HG02981 (cell line): ENCODE measurements at regions not wholly inside any gene's neighbourhood (a gene's known extent, or its start where the extent isn't known, plus 50 kb on each side); places are given as distances from the start of the nearest gene placed in this dataset.
"Not testable (repeated sequence)": the region's sequence is repeated elsewhere in the genome, so short reads cannot be mapped to it uniquely, and the experiment has no call there.

Experiments
- ATAC-seq: cut with Tn5 transposase; IDR thresholded peaks from one replicate; pipeline ENCODE4 v1.9.1; 2021; ENCODE audit warnings: mild to moderate bottlenecking, moderate library complexity; ENCODE audit not compliant: unreplicated experiment

DNA sequence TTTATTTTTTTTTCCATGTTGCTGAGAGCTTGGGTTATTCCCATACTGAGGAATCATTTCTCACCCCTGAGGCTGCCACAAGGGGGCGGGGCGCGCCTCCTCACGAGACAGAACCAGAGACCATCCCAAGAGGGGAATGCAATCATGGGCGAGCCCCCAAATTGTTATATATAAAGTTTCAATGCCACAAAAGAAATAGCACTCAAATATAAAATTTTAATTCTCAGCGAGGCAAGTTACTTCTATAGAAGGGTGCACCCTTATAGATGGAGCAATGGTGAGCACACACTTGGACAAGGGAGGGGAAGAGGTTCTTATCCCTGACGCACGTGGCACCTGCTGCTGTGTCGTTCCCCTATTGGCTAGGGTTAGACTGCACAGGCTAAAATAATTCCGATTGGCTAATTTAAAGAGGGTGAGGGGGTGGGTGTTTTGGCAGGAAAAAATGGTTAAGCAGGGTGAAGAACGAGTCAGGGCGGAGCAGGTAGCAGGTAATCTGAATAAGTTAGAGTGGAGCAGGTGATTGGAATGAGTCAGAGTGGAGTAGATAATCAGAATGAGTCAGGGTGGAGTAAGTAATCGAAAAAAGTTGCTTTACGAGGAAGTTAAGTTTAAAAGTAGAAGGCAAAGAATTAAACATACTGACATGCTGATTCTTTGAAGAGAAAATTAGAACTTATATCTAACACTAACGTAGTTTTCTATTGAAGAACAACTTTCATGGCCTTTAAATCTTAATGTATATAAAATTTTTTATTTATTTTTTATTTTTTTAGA, 177.5 kb downstream of the MTCL1 start:
- no peak for ATAC-seq

DNA sequence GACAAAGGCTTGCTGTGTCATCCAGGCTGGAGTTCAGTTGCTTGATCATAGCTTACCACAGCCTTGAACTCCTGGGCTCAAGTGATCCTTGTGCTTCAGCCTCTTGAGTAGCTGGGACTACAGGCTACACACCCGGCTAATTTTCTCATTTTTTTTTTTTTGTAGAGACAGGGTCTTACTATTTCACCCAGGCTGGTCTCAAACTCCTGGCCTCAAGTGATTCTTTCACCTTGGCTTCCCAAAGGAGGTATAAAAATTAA, 178.0 kb downstream of the MTCL1 start:
- no peak for ATAC-seq

DNA sequence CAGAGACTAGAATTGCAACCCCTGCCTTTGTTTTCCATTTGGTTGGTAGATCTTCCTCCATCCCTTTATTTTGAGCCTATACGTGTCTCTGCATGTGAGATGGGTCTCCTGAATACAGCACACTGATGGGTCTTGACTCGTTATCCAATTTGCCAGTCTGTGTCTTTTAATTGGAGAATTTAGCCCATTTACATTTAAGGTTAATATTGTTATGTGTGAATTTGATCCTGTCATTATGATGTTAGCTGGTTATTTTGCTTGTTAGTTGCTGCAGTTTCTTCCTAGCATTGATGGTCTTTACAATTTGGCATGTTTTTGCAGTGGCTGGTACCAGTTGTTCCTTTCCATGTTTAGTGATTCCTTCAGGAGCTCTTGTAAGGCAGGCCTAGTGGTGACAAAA, 182.5 kb downstream of the MTCL1 start:
- not testable (repeated sequence) for ATAC-seq

DNA sequence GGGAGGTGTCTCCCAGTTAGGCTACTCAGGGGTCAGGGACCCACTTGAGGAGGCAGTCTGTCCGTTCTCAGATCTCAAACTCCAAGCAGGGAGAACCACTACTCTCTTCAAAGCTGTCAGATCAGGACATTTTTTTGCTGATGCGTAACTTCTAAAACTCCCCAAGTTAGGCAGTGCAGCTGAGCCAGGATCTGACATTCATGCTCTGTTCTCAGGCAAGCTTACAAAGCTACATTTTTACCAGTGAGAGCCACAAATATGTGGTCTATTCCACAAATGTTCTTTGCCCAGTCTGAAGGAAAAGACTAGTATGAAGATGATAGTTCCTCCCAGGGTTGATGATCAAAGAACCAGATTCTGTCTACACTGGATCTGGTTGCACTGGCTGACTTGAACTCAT, 184.1 kb downstream of the MTCL1 start:
- ATAC-seq: no peak

DNA sequence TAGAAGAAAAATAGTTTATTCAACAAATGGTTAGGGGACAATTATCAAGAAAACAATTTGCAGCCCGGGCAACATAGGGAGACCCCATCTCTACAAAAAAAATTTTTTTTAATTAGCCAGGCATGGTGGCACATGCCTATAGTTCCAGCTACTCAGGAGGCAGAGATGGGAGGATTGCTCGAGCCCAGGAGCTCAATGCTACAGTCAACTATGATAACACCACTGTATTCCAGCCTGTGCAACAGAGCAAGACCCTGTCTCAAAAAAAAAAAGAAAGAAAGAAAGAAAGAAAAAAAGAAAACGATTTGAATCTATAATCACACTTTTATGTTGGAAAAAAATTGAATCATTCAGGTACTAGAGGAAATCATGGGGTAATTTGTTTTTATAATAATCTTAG, 185.1 kb downstream of the MTCL1 start:
- not testable (repeated sequence) for ATAC-seq

DNA sequence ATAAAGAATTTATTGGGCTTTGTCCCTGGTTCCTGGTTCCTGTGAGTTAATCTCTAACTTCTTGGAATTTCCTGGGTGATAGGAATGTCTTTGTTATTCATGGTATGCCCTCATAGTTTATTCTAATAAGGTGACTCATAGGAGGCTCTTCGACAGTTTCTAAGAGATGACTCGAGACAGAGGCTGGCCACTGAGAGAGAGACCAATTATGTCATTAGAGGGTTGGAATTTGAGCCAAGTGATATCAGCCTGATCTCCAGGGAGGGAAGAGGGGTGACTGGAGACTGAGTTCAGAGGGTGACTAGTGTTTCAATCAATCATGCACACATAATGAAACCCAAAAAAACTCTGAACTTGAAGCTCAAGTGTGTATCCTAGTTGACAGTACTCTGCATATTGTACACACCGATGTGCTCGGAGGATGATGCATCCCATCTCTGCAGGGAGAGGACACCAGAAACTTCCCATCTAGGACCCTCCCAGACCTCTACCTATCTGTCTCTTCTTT, 185.7 kb downstream of the MTCL1 start:
- ATAC-seq: no peak

DNA sequence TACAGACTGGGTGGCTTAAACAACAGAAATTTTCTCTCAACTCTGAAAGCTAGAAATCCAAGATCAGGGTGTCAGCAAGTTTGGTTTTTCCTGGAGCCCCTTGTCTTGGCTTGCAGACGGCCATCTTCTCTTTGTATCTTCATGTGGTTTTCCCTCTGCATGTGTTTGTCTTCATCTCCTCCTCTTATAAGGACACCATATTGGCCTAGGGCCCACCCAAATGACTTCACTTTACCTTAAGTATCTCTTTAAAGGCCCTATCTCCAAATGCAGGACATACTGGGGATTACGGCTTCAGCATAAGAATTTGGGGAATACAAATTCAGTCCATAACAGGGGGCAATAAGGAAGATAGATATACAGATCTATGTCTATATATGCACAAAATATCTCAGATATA, 187.9 kb downstream of the MTCL1 start:
- ATAC-seq: no peak

DNA sequence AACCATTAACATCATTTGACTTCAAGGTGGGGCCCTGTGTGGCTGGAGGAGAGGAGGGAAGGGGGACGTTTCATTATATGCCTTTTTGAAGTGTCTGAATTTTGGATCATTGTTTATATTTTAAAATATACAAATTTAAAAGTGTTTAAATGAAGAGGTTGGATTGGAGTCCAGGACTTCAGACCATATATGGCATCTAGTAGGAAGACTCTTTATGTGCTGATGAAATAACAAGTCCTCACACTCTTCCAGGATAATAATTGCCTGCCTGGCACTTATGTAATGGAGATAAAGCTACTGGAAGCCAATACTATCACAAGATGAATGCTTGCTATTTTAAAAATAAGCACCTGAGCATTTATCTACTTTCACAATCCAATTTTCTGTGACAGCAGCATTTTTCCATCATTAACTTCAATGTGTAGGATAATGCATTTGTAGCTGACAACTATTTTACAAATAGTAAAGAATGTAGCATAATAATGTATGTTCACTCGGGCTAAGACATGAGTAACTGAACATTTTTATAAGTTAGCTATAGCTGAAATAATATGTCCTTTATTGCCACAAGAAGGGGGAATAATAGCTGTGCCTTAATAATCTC, 188.4 kb downstream of the MTCL1 start:
- ATAC-seq: no peak

DNA sequence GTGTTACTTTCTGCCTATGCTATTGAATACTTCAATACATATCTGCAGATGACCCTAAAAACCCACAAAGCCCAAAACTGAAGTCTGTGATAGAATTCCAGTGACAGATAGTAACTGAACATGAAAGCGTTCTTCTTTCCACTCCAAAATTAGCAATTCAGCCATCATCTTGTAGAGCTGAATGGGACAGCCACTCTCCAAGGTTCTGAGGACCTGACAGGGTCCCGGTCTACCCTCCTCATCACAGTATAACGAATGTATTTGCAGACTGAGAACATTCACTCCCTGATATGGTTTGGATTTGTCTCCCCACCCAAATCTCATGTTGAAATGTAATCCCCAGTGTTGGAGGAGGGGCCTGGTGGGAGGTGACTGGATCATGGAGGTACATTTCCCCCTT, 189.5 kb downstream of the MTCL1 start:
- ATAC-seq: no peak

DNA sequence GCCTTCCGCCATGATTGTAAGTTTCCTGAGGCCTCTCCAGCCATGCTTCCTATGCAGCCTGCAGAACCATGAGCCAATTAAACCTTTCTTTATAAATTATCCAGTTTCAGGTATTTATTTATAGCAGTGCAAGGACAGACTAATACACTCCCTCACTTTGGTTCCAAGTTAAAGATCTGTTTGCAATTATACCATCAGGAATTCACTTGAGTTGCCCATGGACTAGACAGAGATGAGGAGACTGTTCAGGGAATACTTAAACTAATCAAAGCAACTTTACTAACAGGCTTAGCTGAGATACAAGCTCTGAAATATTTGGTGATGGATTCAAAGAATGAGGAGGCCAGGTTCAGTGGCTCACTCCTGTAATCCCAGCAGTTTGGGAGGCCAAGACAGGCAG, 190.0 kb downstream of the MTCL1 start:
- no peak for ATAC-seq

DNA sequence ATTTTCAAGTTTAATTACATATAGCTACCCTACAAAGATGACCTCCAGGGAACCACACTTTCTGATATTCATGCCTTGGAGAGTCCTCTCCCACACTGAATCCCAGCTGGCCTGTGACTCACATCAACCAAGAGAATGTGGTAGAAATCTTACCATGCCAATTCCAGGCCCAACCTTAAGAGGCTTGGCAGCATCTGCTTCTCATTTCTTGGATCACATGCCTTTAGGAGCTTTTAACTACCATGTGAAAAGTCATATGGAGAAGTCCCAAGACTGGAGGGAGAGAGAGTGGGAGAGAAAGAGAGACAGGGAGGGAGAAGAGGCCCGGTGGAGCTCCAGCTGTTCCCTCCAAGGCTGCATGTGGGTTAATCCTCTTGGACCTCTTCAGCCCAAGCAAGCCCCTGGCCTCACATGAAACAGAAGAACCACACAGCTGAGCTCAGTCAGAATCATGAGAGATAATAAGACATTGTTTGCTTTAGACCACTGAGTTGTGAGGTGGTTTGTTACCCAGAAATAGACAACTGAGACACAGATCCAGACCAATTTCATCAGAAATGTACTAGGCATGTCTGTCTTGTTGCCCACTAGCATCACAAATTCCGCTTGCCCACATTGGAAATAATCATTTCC, 190.7 kb downstream of the MTCL1 start:
- ATAC-seq: no peak

DNA sequence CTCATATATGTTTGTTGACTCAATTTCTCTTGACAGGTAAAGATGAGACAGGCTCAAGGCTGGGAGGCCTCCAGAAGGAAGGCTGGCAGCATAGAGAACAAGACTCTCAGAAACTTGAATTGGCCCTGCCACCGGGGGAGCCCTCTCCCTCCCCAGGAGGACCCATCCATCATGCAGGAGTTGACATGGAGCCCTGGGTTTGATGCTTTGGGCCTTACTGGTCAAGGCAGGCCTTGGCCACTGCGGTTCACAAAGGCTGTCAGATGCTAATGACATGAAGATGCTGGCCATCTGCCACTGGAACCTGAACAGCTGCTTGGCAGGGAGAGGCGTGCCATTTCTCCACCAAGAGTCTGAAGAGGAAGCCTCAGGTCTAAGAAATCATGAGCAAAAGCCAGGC, 193.6 kb downstream of the MTCL1 start:
- ATAC-seq: no peak

DNA sequence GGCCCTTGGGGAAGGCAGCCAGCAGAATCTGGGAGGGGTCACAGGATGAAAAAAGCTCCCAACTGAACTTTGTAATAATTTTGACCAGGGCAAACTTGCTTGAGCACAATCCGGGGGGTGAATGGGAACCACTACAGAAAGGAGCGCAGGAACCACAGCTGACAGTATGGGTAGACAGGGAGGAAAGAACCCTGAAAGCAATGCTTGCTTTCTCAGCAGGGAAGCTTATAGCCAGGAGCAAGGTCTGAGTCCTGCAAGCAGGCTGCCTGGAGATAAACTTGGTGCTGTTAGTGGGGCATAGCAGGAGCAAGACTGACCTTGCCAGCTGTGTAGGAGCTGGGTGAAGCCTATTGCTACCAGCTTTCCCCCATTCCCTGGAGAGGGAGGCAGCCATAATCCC, 195.2 kb downstream of the MTCL1 start:
- no peak for ATAC-seq

DNA sequence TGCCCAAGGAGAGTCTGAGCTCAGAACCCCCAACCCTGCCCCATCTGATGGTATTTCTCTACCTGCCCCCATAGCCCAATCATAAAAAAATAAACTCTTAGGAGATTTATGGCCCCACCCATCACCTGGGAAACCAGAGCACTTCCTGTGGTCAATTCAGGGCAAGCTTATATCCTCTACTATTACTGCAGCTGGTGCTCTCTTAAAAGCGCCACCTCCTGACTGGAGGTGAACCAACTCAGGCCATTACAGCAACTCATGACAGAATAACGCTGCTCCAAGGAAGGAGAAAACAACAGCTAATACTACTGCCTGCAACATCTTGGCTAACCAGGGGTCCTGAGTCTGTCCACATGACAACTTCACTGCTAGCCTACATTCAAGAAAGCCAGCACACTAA, 195.7 kb downstream of the MTCL1 start:
- no peak for ATAC-seq

DNA sequence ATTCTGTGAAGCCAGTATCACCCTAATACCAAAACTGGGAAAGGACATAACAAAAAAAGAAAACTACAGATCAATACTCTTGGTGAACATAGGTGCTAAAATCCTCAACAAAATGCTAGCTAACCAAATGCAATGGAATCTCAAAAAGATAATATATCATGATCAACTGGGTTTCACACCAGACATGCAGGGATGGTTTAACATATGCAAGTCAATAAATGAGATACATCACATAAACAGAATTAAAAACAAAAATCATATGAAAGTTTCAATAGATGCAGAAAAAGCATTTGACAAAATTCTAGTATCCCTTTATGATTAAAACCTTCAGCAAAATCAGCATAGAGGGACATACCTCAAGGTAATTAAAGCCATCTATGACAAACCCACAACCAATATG, 198.2 kb upstream of the NDUFV2 start:
- no peak for ATAC-seq

DNA sequence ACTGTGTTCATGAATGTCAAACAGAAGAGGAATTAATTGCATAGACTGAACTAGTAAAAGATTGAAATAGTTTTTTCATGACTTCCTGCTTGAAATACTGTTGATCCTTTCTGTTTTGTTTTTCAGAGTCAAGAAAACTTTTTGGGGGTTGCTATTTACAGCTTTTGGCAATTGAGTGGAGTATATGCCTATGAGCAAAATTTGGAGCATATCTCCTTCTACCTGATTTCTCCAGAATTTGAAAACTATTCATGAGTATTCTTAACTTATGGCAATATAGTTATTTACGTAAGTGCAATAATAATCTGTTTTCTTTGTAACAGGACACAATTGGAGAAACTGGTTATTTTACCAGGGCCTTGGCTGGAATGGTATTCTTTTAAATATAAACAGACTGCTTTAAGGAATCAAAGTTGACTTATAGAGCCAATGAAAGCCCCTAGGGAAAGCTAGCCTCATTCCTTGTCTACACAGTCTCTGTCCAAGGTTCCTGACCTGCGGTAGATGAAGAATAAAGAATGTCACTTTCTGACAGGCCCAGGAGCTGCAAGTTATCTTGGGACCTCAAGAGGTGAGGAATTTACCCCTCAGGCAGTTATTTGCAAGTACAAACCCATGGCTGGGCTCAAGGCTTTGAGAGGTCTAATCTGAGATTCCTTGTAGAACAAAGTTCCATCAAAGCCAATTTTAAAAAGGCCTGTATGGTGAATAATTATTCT, 193.5 kb upstream of the NDUFV2 start:
- no peak for ATAC-seq

DNA sequence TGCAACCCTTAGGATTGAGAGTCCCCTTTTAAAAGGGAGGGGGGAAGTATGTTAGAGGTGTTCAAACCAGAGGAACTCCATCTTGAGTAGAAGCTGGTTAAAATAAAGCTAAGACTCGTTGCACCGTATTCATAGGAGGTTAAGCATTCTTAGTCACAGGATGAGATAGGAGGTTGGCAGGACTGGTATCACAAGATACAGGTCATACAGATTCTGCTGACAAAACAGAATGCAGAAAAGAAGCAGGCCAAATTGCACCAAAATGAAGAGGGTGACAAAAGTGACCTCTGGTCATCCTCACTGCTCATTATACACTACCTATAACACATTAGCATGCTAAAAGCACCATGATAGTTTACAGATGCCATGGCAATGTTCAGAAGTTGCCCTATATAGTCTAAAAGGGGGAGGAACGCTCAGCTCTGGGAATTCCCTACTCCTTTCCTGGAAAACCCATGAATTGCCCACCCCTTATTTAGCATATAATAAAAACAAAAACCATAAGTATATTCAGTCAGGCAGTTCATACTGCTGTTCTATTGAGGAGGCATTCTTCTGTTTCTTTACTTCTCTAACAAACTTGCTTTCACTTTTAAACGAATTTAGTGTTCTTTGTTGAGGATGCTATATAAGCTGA, 192.2 kb upstream of the NDUFV2 start:
- ATAC-seq: no peak

DNA sequence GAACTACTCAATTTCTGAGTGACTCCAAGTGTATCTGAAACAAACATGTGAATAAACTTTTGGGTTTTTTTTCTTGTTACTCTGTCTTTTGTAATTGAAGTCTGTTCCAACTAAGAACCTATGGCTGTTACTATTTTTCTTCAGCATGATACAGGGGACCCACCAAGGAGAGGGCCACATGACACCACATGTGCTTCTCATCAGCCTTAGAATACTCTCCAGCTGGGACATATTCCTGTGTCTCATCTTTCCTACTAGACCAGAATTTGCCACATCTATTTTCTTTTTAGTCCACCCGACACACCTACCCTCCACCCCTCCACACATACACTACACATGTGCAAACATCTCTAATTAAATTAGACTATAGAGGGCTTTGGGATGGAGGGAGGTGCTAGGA, 191.7 kb upstream of the NDUFV2 start:
- no peak for ATAC-seq

DNA sequence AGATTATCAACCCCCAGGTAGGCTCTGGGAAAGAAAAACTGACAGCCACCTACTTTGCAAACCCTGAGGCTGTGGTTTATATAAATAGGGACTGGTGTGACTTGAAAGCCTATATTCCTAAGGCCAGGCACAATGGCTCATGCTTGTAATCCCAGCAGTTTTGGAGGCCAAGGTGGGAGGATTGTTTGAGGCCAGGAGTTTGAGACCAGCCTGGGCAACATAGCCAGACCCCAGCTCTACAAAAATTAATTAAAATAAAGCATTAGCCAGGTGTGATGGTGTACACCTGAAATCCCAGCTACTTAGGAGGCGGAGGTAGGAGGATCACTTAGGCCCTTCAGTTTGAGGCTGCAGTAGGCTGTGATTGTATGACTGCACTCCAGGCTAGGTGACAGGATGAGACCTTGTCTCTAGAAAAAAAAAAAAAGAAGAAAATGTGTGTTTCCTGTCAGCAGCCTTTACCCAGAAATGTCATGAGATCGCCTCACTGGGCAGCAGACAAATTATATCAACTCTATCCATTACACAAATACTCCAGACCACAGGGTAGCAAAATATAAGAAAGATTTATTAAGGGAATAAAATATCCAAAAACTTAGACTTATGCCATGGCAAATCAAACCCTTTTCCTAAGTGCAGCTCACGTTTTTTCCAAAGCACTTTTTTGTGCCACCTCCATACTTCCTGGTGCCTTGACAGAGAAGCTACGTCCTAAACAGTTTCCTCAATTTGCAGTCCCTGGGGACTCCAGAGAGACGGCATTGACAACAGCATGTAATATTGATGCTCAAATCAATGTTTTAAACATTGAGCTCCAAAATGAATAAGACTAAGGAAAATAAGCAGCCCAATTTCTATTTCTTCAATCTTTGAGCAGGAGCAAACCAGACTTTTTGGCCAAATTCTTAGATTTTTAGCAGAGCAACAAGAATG, 190.8 kb upstream of the NDUFV2 start:
- no peak for ATAC-seq
